ENCODE measurements at regions not wholly inside any gene's neighbourhood (a gene's known extent, or its start where the extent isn't known, plus 50 kb on each side); places are given as distances from the start of the nearest gene placed in this dataset.

- WGBS (ENCODE audit: extremely low coverage, insufficient read length, low lambda C conversion rate) = no CpG with 5 or more reads among the region's 16 CpGs
- H2AFZ ChIP-seq (ENCODE audit: low read length) = no peak overlapping the region
- H3K9me3 ChIP-seq (ENCODE audit: control insufficient read depth, low read depth, low read length) = no peaks in the 10 kb centered on the region
- no peak overlapping the region for H3K9ac ChIP-seq (ENCODE audit: extremely low read depth, insufficient read length, low read length)
- Mint-ChIP-seq H3K4me1 (peaks cover 0 to 13% of the 10 kb centered on the region in 2 experiments; a peak in 3 of 4 replicates), H3K4me3 (no peak overlapping the region), H3K27ac (no peak overlapping the region), H3K36me3 (ENCODE audit: insufficient read depth in 1 of 3, low read depth in 3 of 3) (no peaks in the 10 kb centered on the region), H3K27me3 (ENCODE audit: low read depth) (no peaks in the 10 kb centered on the region; the same call in 1 of the 2 replicates), H3K9me3 (no peaks in the 10 kb centered on the region)
- H3K4ac ChIP-seq (ENCODE audit: low read depth, low read length) = no peak overlapping the region
- no peak overlapping the region for H3K27ac ChIP-seq (ENCODE audit: insufficient read length, low read depth, low read length)
- no peak overlapping the region for H2BK5ac ChIP-seq (ENCODE audit: insufficient read length, low read length)
- H3K79me1 ChIP-seq (ENCODE audit: insufficient read depth, low read depth, low read length, poor library complexity, severe bottlenecking) = no peaks in the 10 kb centered on the region
- no peak overlapping the region for H3K18ac ChIP-seq (ENCODE audit: insufficient read length, low read depth, low read length)
- no peak for DNase-seq
- H3K79me2 ChIP-seq (ENCODE audit: insufficient read depth, low read length) = no peaks in the 10 kb centered on the region
- TF ChIP-seq CTCF (conservative IDR thresholded peaks at IDR 0.05) = no peak
- H2BK120ac ChIP-seq (ENCODE audit: low read depth, low read length, poor library complexity, severe bottlenecking) = no peak overlapping the region
- H4K20me1 ChIP-seq (ENCODE audit: control insufficient read depth, insufficient read depth, insufficient read length) = no peaks in the 10 kb centered on the region
- H2BK12ac ChIP-seq (ENCODE audit: insufficient read length, low read depth, low read length) = no peak overlapping the region
- H2AK5ac ChIP-seq (ENCODE audit: insufficient read length, low read length) = no peak overlapping the region
- no peak overlapping the region for H4K5ac ChIP-seq (ENCODE audit: insufficient read length, low read depth, low read length)
- no peak overlapping the region for H4K91ac ChIP-seq (ENCODE audit: insufficient read length, low read depth, low read length)
- H3T11ph ChIP-seq (ENCODE audit: low read length) = no peak overlapping the region
- no peaks in the 10 kb centered on the region for H3K23me2 ChIP-seq (ENCODE audit: insufficient read length, low read depth, low read length, poor library complexity, severe bottlenecking)
- H3K4me2 ChIP-seq (ENCODE audit: insufficient read depth, insufficient read length, low read length) = no peak overlapping the region
- H3K4me1 ChIP-seq (ENCODE audit: insufficient read depth, low read length) = no peaks in the 10 kb centered on the region; the same call in 1 of the 2 replicates
- H4K8ac ChIP-seq (replicated peaks; ENCODE audit: insufficient read length, low read depth, low read length) = no peak overlapping the region
- H3K23ac ChIP-seq (ENCODE audit: insufficient read length, low read depth, low read length) = no peak overlapping the region
- H3K56ac ChIP-seq (ENCODE audit: insufficient read length, low read depth, low read length) = no peak overlapping the region
- H2BK20ac ChIP-seq (ENCODE audit: low read depth, low read length, poor library complexity, severe bottlenecking) = no peak overlapping the region
- no peak overlapping the region for H3K14ac ChIP-seq (ENCODE audit: insufficient read depth, low read length)
- no peak overlapping the region for H2BK15ac ChIP-seq (ENCODE audit: low read depth, low read length)
- no peaks in the 10 kb centered on the region for H3K27me3 ChIP-seq (ENCODE audit: insufficient read depth, low read length)
Observed at GRCh38 chr2:200747668-200748618, 63.8 kb upstream of the BZW1 start.

All from H9 (cell line).